H1 (cell line): ENCODE measurements at regions not wholly inside any gene's neighbourhood (a gene's known extent, or its start where the extent isn't known, plus 50 kb on each side); places are given as distances from the start of the nearest gene placed in this dataset.

Experiments used
- CTCF ChIA-PET: fragments of 300-600 bp; sonication (Branson Sonifier 250); formaldehyde crosslinking; loops from one replicate; lab custom pipeline; 2021; ENCODE audit not compliant: partially characterized antibody; lab: Charles Lee
- POLR2A ChIA-PET: fragments of 300-600 bp; sonication (Branson Sonifier 250); formaldehyde crosslinking; loops from one replicate; lab custom pipeline; 2021; ENCODE audit warnings: inconsistent platforms; ENCODE audit not compliant: partially characterized antibody; lab: Charles Lee
- DNase-seq, 2 experiments: peaks; one replicate each; pipeline versions ENCODE4 v3.0.0 to v3.0.0-alpha.2; 2010 to 2022; ENCODE audit warnings: low spot score in 2 of 2, low read depth in 1 of 2, mixed read lengths in 1 of 2
- FAIRE-seq: peaks from 2 replicates; lab custom pipeline; 2011; peaks lifted over from hg19 to GRCh38; lab: Jason Lieb, UNC
- H2AFZ ChIP-seq: 2 replicates; pipeline ENCODE4 v1.8.1; 2012; ENCODE audit warnings: low read length, inconsistent platforms
- H2AK5ac ChIP-seq: 2 replicates; pipeline ENCODE4 v1.6.1; 2013; ENCODE audit warnings: low read depth, low read length
- H2BK120ac ChIP-seq: replicated peaks from 2 replicates; pipeline ENCODE3; 2013; ENCODE audit warnings: low read depth, low read length, inconsistent platforms
- H2BK12ac ChIP-seq: 2 replicates; pipeline ENCODE4 v1.6.1; 2013; ENCODE audit warnings: low read depth, low read length
- H2BK15ac ChIP-seq: 2 replicates; pipeline ENCODE4 v1.6.1; 2013; ENCODE audit warnings: low read length
- H2BK20ac ChIP-seq: 2 replicates; pipeline ENCODE4 v1.6.1; 2013; ENCODE audit warnings: low read length
- H2BK5ac ChIP-seq: 2 replicates; pipeline ENCODE4 v1.6.1; 2013; ENCODE audit warnings: low read depth, low read length
- H3K14ac ChIP-seq: 2 replicates; pipeline ENCODE4 v1.6.1; 2013; ENCODE audit warnings: inconsistent platforms; ENCODE audit not compliant: insufficient read length
- H3K18ac ChIP-seq: 2 replicates; pipeline ENCODE4 v1.6.1; 2013; ENCODE audit warnings: low read length; ENCODE audit errors: extremely low read depth
- H3K23ac ChIP-seq: 2 replicates; pipeline ENCODE4 v1.6.1; 2013; ENCODE audit warnings: inconsistent platforms; ENCODE audit not compliant: insufficient read length
- H3K23me2 ChIP-seq: 2 replicates; pipeline ENCODE4 v1.6.1; 2013; ENCODE audit warnings: low read depth, low read length
- H3K27ac ChIP-seq: 2 replicates; pipeline ENCODE4 v1.6.1; 2011; ENCODE audit warnings: low read depth, low read length, inconsistent platforms
- H3K27me3 ChIP-seq, 4 experiments: replicated peaks in 1 of 4; 1 replicate in 1 of 4; 2 replicates in 3 of 4; pipeline versions ENCODE4 v1.6.1 to v1.8.1; 2011 to 2013; ENCODE audit warnings: low read length in 3 of 4, mild to moderate bottlenecking in 3 of 4, inconsistent platforms in 2 of 4, mixed read lengths in 2 of 4, moderate library complexity in 1 of 4; ENCODE audit not compliant: control insufficient read depth in 3 of 4, insufficient read depth in 3 of 4; ENCODE audit errors: extremely low read depth in 1 of 4
- H3K36me3 ChIP-seq, 4 experiments: 2 replicates each; pipeline versions ENCODE4 v1.6.1 to v1.8.1; 2011 to 2013; ENCODE audit warnings: mild to moderate bottlenecking in 4 of 4, low read length in 3 of 4, moderate library complexity in 2 of 4, control low read depth in 1 of 4, inconsistent platforms in 1 of 4; ENCODE audit not compliant: insufficient read depth in 4 of 4, control insufficient read depth in 2 of 4
- H3K4ac ChIP-seq: replicated peaks from 2 replicates; pipeline ENCODE3; 2013; ENCODE audit warnings: low read length, low read depth, mixed read lengths, inconsistent platforms; ENCODE audit not compliant: insufficient read length
- H3K4me1 ChIP-seq, 4 experiments: replicated peaks in 1 of 4; 1 replicate in 1 of 4; 2 replicates in 3 of 4; pipeline versions ENCODE4 v1.6.1 to v1.8.1; 2011 to 2013; ENCODE audit warnings: low read length in 3 of 4, inconsistent platforms in 2 of 4, mixed read lengths in 1 of 4; ENCODE audit not compliant: insufficient read depth in 4 of 4, control insufficient read depth in 3 of 4
- H3K4me2 ChIP-seq, 2 experiments: 2 replicates each; pipeline versions ENCODE4 v1.6.1 to v1.8.1; 2011 to 2013; ENCODE audit warnings: low read depth in 2 of 2, low read length in 2 of 2, control low read depth in 1 of 2, inconsistent platforms in 1 of 2, mild to moderate bottlenecking in 1 of 2; ENCODE audit not compliant: insufficient read depth in 1 of 2
- H3K4me3 ChIP-seq, 4 experiments: fragments of 200-600, 300-600 bp in 1 of 4; sonication (generic), shearing (Covaris generic), sonication (Bioruptor Twin) in 1 of 4; 2 replicates each; pipeline versions ENCODE4 v1.5.1 to v1.8.1; 2011 to 2016; ENCODE audit warnings: low read length in 4 of 4, low read depth in 3 of 4, control low read depth in 2 of 4, inconsistent platforms in 2 of 4, mild to moderate bottlenecking in 2 of 4, mixed read lengths in 1 of 4, moderate library complexity in 1 of 4; ENCODE audit not compliant: insufficient read depth in 2 of 4; ENCODE audit errors: extremely low read depth in 1 of 4
- H3K56ac ChIP-seq: replicated peaks from 2 replicates; pipeline ENCODE3; 2013; ENCODE audit warnings: low read depth, mild to moderate bottlenecking, mixed read lengths, low read length, inconsistent platforms; ENCODE audit not compliant: insufficient read length
- H3K79me1 ChIP-seq: 2 replicates; pipeline ENCODE4 v1.6.1; 2013; ENCODE audit warnings: low read depth, low read length, control low read depth
- H3K79me2 ChIP-seq, 2 experiments: 2 replicates each; pipeline versions ENCODE4 v1.6.1 to v1.8.1; 2012 to 2013; ENCODE audit warnings: low read length in 2 of 2, mild to moderate bottlenecking in 2 of 2, inconsistent platforms in 1 of 2; ENCODE audit not compliant: insufficient read depth in 2 of 2, control insufficient read depth in 1 of 2
- H3K9ac ChIP-seq, 4 experiments: replicated peaks in 1 of 4; 1 replicate in 1 of 4; 2 replicates in 3 of 4; pipeline versions ENCODE4 v1.6.1 to v1.8.1; 2011 to 2013; ENCODE audit warnings: low read depth in 3 of 4, low read length in 3 of 4, control low read depth in 2 of 4, mild to moderate bottlenecking in 2 of 4, moderate library complexity in 2 of 4, inconsistent platforms in 1 of 4; ENCODE audit errors: extremely low read depth in 1 of 4
- H3K9me3 ChIP-seq, 2 experiments: 2 replicates each; pipeline versions ENCODE4 v1.6.1 to v1.8.1; 2012 to 2013; ENCODE audit warnings: mild to moderate bottlenecking in 2 of 2, moderate library complexity in 2 of 2, control low read depth in 1 of 2, inconsistent platforms in 1 of 2, low read depth in 1 of 2, low read length in 1 of 2, mixed read lengths in 1 of 2; ENCODE audit not compliant: insufficient read depth in 2 of 2
- H4K20me1 ChIP-seq, 2 experiments: replicated peaks in 1 of 2; 2 replicates each; pipeline versions ENCODE3 to v1.8.1; 2011 to 2013; ENCODE audit warnings: inconsistent platforms in 2 of 2, low read length in 2 of 2, mild to moderate bottlenecking in 1 of 2; ENCODE audit not compliant: insufficient read depth in 2 of 2, control insufficient read depth in 1 of 2
- H4K5ac ChIP-seq: 2 replicates; pipeline ENCODE4 v1.6.1; 2013; ENCODE audit warnings: low read length, low read depth, mixed read lengths, inconsistent platforms; ENCODE audit not compliant: insufficient read length
- H4K8ac ChIP-seq: 2 replicates; pipeline ENCODE4 v1.8.0; 2013; ENCODE audit warnings: mild to moderate bottlenecking, moderate library complexity, low read length, inconsistent platforms; ENCODE audit not compliant: insufficient read depth; ENCODE audit errors: extremely low read depth
- H4K91ac ChIP-seq: replicated peaks from 2 replicates; pipeline ENCODE3; 2013; ENCODE audit warnings: low read length, mixed read lengths, inconsistent platforms; ENCODE audit not compliant: insufficient read length
- BCL11A ChIP-seq, 2 experiments: IDR thresholded peaks; one replicate each; pipeline ENCODE4 v1.6.1; 2011; ENCODE audit warnings: low read depth in 2 of 2, low read length in 2 of 2, mild to moderate bottlenecking in 2 of 2
- CBX8 ChIP-seq: fragments of 300-800, 300-1000 bp; sonication (generic); IDR thresholded peaks from 2 replicates; pipeline ENCODE4 v1.7.1; 2016; ENCODE audit warnings: low read depth, low read length, borderline replicate concordance
- CHD1 ChIP-seq: IDR thresholded peaks from 2 replicates; pipeline ENCODE4 v1.6.1; 2012; ENCODE audit warnings: low read depth, low read length, improper control_type of control experiment
- CREB1 ChIP-seq: IDR thresholded peaks from 2 replicates; pipeline ENCODE4 v1.6.1; 2012; ENCODE audit warnings: inconsistent platforms
- KDM5A ChIP-seq: fragments of 200-600 bp; IDR thresholded peaks from 2 replicates; pipeline ENCODE4 v1.7.1; 2012; ENCODE audit warnings: mild to moderate bottlenecking, low read length, inconsistent platforms, mixed read lengths
- MAFK ChIP-seq: IDR thresholded peaks from 2 replicates; pipeline ENCODE4 v1.6.1; 2012; ENCODE audit warnings: low read depth, mild to moderate bottlenecking, improper control_type of control experiment, low read length
- RNF2 ChIP-seq: fragments of 200-900, 300-1000 bp; sonication (generic); IDR thresholded peaks from 2 replicates; pipeline ENCODE4 v1.7.1; 2016; ENCODE audit warnings: borderline replicate concordance, low read depth, mild to moderate bottlenecking, antibody characterized with exemption, low read length; ENCODE audit not compliant: poor library complexity, severe bottlenecking; ENCODE audit errors: missing control alignments
- SIRT6 ChIP-seq: IDR thresholded peaks from one replicate; pipeline ENCODE4 v1.7.1; 2012; ENCODE audit warnings: low read length, inconsistent platforms
- SUZ12 ChIP-seq: fragments of 200-600 bp; sonication (generic); IDR thresholded peaks from 2 replicates; pipeline ENCODE4 v1.6.1; 2012; ENCODE audit warnings: mild to moderate bottlenecking, inconsistent platforms, low read length, moderate library complexity, mixed read lengths
- TAF1 ChIP-seq: IDR thresholded peaks from 2 replicates; pipeline ENCODE4 v1.6.1; 2011; ENCODE audit warnings: mild to moderate bottlenecking, low read depth, low read length
- ZNF274 ChIP-seq: IDR thresholded peaks from 2 replicates; pipeline ENCODE4 v1.7.0; 2012; ENCODE audit warnings: low read length, borderline replicate concordance; ENCODE audit errors: extremely low read depth
- WGBS, 2 experiments: shearing (Covaris generic) in 1 of 2; methylation state at CpG; one replicate each; pipeline versions ENCODE4 v1.1.6 to v1.1.7; 2013 to 2015; ENCODE audit warnings: low lambda C conversion rate in 2 of 2, mixed read lengths in 2 of 2, inconsistent platforms in 1 of 2, low coverage in 1 of 2, missing lambda C conversion rate in 1 of 2; ENCODE audit not compliant: insufficient replicate concordance in 2 of 2, insufficient coverage in 1 of 2, insufficient read length in 1 of 2; ENCODE audit errors: extremely low coverage in 1 of 2, missing lambda C conversion rate in 1 of 2; 5-methylcytosine and 5-hydroxymethylcytosine counted together
- TF ChIP-seq, protein P1 (sequence below): IDR thresholded peaks from 2 replicates; pipeline ENCODE4 v1.6.1; 2012; ENCODE audit warnings: inconsistent platforms
- TF ChIP-seq, protein P2 (sequence below): IDR thresholded peaks from 2 replicates; pipeline ENCODE4 v1.6.1; 2012; ENCODE audit warnings: inconsistent platforms

DNA sequence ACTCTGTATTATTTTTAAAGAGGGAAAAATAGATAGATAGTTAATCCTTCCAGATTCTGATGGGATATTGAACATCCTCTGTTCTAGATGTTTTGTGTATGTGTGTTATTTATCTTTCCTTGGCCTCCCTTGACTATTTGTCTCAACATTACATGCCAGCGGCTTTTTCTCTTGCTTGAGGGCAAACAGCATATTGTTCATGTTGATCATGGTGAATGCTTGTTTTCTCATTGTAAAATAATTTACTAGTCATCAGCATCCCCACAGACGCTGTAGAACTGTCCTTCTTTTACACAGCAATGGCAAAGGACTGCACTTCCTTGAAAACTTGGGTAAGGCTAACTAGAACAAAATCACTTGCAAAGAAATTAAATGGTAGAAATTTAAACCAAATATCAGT, 1376.4 kb upstream of the GOT2 start:
- Histone ChIP-seq H3K4me3 (no peak overlapping the region), H3K4me1 (no peaks in the 10 kb centered on the region), H3K18ac (no peak overlapping the region), H3K4me2 (no peak overlapping the region), H2AFZ (no peak overlapping the region), H4K5ac (no peak overlapping the region), H2AK5ac (no peak overlapping the region), H2BK20ac (no peak overlapping the region), H4K20me1 (no peaks in the 10 kb centered on the region), H3K23me2 (no peaks in the 10 kb centered on the region), H3K79me1 (no peaks in the 10 kb centered on the region), H4K8ac (no peak overlapping the region), H3K14ac (no peak overlapping the region), H2BK5ac (no peak overlapping the region), H3K9me3 (no peaks in the 10 kb centered on the region), H3K27ac (no peak overlapping the region), H3K36me3 (no peaks in the 10 kb centered on the region), H3K79me2 (no peaks in the 10 kb centered on the region), H4K91ac (no peak overlapping the region), H3K9ac (no peak overlapping the region), H3K27me3 (no peaks in the 10 kb centered on the region), H2BK15ac (no peak overlapping the region), H3K4ac (no peak overlapping the region), H3K23ac (no peak overlapping the region), H2BK120ac (no peak overlapping the region), H3K56ac (no peak overlapping the region), H2BK12ac (no peak overlapping the region)
- POLR2A ChIA-PET = no interaction called here
- 91% methylated on average over 2 of the region's 2 CpGs; no CpG with 5 or more reads in 1 of the 2 experiments for whole genome bisulfite sequencing, 2 experiments
- no peak for FAIRE-seq
- no peak for TF ChIP-seq SUZ12
- TF ChIP-seq, protein P1, sequence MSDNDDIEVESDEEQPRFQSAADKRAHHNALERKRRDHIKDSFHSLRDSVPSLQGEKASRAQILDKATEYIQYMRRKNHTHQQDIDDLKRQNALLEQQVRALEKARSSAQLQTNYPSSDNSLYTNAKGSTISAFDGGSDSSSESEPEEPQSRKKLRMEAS = no peak
- no peak for TF ChIP-seq BCL11A (IDR thresholded peaks at IDR 0.05; ENCODE audit: low read depth in 2 of 2, low read length in 2 of 2)
- TF ChIP-seq CHD1 = no peak
- TF ChIP-seq KDM5A = no peak
- TF ChIP-seq MAFK = no peak
- no peak for TF ChIP-seq SIRT6
- TF ChIP-seq ZNF274 = no peak
- TF ChIP-seq, protein P2, sequence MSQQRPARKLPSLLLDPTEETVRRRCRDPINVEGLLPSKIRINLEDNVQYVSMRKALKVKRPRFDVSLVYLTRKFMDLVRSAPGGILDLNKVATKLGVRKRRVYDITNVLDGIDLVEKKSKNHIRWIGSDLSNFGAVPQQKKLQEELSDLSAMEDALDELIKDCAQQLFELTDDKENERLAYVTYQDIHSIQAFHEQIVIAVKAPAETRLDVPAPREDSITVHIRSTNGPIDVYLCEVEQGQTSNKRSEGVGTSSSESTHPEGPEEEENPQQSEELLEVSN = no peak
- no peak for TF ChIP-seq CREB1
- no peak for TF ChIP-seq TAF1
- no peak for TF ChIP-seq RNF2
- no peak for TF ChIP-seq CBX8
- CTCF ChIA-PET = interaction anchor here (0.6 kb wide), 1 partner anchor 262 kb away, joined by 3 read pairs; no protein-coding TSS in a partner anchor
- DNase-seq = no peak
